ENCODE measurements at regions not wholly inside any gene's neighbourhood (a gene's known extent, or its start where the extent isn't known, plus 50 kb on each side); places are given as distances from the start of the nearest gene placed in this dataset.
"Not testable (repeated sequence)": the region's sequence is repeated elsewhere in the genome, so short reads cannot be mapped to it uniquely, and the experiment has no call there.

DNA sequence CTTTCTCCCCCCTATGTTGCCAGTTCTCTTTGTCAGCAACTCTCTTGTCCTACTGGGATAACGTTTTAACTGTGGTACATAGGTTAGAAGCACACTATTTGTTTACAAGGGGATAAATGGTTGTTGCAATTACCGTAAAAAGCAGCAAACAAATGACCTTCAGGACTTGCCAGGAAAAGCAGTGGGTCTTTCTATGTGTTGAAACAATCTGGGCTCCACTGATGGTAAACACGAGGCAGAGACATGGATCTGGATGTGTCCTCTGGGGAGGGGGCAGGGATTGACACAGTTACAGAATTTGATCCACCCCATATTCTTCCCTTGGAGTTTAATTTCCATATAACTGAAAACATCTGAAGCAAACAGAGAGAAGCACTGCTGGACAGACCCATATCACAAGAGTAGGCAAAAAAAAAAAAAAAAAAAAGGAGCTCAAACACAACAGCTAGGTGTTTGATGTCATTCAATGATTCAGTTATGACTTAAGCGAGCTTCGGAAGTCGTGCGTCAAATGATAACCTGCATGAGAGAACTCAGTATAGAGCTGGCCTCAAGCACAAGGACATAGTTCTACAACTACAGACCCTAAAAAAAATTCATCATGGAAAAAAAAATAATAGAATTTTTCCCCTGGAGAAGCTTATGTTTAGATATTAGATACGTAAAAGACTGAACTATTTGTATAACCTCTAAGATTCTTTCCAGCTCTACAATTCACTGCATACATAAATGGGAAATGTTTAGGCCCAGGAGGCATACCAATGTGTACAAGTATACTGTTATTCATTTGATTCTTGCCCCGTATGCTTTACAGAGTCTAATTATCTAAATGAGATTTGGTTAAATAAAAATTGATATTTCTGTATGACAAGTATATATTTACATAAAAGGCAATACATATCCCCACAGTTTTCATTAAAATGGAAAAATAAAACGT lies 127.7 kb downstream of the ALDH8A1 start:
- DNase-seq = no peak

DNA sequence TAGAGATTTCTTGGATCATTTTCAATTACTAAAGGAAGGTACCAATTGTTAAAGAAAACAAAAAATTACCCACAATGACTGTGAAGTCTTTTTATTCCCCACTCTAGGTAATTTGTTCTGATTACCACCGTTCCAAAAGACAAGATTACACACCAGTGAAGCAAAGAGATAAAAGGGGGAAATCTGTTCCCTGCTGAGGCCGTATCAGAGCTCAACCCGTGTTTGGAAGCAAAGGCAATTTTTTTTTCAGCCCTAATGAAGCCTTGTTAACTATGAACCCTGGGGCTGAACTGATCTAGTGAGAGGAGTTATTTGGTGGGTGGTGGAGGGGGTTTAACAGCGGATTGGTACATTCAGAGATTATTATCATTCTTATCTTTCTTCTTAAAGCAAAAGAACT lies 128.5 kb downstream of the ALDH8A1 start:
- no peak for DNase-seq

DNA sequence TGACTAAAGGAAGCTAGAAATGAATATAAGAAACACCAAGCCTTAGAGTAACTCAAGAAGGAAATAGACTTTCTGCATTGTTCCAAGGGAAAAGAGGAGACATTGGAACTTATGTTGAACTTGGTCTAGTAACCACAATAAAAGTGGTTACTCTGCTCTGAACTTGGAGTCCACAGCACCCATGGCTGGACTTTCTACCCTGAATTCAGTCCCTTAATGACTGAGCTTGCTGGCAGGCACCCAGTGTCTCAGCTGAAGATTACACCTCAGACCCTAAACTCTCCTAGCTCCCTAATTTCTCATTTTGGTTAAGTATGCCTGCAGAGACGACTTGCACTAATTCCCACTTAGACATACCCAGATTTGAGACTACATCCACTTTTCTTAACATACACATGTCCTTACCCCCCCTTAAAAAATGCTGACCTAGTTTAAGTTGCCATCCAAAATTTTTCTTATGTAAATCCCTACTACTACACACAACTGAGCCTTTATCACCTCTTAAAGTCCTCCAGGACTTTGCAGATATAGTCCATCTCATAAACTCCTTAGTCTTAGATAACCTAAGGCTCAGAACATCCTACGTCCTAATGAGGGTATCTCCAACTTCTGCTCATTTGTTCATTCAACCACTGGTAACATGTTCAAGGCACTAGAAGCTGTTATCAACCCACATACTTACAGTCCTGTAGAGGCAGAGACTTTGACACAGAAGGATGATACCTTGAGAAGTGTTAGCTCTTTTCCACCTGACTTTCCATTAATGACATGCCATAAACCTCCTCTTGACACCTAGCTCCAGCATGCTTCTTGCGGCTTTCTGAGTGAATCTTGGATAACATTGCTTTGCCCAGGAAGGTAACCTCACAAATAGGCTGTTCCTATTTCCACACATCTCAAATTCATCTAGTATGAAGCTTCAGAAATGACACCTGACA lies 129.8 kb downstream of the ALDH8A1 start:
- DNase-seq = no peak

DNA sequence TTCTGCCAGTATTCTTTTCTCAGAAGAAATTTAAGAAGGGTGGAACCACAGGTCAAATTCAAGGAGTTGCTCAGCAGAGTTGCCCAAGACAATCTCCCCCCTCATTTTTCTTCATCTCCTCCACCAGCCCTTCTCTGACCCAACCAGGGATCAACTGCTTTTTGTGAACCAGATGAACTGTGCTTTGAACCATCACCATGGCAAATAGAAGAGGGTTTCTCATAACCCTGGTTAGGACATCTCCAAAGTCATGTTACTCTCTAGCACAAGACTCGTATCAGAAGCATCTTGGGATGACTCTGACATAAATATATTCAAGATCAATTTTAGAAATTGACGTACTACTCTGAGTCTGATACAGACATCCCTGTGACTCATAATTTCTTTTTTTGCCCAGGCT lies 130.7 kb downstream of the ALDH8A1 start:
- no peak for DNase-seq

DNA sequence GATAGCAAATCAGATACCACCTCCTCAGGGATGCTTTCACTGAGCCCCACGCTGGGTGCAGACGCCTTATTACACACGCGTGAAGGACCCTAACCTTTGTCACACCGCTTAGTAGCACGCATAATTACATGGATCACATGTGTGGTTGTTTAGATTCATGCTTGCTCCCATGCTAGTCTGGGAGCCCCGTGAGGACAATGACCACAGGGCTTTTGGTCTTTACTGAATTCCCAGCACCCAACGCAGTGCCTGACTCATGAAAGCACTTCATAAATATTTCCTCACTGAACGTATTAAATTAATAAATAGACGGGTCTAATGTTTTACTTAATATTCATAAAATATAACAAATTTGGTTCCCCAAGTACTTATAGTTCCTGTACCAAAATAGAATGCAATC lies 132.5 kb downstream of the ALDH8A1 start:
- DNase-seq = no peak

DNA sequence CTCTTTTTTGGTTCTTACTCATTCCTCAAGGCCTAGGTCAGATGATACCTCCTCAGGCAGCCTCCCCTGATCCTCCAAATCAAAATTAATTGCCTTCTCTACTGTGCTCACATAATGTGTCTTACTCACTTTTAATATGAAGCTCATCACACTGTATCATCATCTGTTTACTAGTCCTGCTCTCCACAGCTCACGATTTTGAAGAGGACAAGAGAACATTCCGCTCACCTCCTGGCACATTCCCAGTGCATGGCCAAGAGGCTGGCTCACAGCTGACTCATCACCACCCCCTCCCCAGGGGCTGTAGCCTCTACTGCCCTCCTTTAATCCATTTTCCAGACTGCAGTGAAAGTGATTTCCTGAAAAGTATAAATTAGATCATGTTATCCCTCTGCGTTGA lies 133.1 kb downstream of the ALDH8A1 start:
- no peak for DNase-seq

DNA sequence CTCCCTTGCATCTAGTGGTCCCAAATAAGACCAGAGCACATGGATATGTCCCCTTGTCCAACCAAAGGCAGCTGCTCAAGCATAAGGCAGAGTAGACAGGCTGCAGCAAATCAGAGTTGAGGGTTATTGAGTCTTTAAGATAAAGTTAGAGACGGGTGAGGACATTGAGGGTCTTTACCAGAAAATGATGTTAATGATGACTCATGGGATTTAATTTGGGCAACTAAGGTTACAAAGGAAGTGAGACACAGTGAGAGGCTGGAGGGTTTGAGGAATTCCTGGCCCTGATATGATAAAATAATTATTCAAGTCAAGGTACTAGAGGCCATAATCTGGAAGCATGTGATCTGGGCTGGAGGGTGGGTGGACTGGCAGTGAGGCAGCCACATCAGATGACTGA lies 133.6 kb downstream of the ALDH8A1 start:
- no peak for DNase-seq

DNA sequence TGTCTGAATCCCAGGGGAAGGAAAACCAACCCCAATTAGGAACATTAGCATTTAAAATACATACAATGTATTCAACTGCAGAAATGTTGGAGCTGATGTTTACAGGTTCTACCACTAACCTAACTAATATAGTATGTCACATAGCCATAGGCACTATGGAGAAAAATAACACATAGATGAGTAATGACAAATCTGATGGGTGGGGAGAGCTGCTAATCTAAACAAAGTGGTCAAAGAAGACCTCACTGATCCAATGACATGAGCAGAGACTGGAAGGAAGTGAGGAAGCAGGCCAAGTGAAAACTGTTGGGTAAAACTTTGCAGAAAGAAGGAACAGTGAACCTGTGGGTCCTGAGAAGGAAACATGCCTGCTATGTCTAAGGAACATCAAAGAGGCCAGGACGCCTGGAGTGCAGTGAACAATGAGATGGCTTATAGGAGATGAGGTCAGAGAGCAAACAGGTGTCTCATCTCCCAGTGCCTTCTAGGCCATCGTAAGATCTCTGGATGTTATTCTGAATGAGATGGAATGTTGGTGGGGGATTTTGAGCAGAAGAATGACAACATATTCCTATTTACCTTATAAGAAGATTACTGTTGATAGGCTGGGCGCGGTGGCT lies 135.7 kb downstream of the ALDH8A1 start:
- no peak for DNase-seq

DNA sequence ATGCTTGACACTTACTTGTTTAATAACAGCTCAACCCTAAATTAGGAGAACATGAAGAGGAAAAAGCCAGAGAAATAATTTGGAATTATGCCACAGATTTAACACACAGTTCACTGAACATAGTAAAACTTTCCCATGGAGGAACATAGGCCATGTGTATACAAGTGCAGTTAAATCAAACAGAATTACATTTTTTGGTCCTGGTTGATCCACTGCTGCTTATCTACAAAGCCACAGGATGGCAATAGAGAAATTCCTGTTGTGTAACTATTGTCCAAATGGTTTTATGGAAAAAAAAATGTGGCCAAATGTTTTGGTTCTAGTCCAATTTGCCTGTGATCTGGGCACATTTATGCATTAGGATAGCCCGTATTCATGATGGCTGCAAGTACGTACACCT lies 136.8 kb downstream of the ALDH8A1 start:
- no peak for DNase-seq

DNA sequence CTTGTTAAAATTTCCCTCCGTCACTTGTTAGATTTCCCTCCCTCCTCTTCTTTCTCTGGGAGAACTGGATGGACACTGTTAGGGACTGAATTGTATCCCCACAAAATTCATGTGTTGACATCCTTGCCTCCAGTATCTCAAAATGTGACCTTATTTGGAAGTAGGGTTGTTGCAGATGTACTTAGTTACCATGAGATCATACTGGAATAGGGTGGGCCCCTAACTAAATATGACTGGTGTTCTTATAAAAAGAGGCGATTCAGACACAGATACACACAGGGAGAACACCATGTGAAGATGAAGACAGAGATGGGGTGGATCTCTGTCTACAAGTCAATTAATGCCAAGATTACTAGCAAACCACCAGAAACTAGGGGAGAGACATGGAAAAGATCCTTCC lies 139.5 kb downstream of the ALDH8A1 start:
- no peak for DNase-seq

DNA sequence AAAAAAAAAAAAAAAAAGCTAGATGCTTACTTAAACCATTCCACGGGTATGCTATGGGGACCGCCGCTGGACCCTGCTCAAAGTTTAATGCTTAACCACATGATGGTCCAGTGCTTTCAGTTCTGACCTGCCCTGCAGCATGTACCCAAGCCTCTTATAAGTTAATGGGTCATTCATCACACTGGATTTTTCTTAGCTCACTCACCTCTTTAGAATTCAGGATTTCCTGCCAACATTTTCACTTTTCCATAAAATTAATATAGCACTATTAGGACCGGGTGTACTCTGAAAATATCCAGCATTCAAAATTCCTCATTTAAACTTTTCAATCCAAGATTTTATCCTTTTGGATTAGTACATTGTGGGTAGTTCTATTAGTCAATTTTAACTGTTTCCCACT lies 140.8 kb downstream of the ALDH8A1 start:
- DNase-seq = no peak

DNA sequence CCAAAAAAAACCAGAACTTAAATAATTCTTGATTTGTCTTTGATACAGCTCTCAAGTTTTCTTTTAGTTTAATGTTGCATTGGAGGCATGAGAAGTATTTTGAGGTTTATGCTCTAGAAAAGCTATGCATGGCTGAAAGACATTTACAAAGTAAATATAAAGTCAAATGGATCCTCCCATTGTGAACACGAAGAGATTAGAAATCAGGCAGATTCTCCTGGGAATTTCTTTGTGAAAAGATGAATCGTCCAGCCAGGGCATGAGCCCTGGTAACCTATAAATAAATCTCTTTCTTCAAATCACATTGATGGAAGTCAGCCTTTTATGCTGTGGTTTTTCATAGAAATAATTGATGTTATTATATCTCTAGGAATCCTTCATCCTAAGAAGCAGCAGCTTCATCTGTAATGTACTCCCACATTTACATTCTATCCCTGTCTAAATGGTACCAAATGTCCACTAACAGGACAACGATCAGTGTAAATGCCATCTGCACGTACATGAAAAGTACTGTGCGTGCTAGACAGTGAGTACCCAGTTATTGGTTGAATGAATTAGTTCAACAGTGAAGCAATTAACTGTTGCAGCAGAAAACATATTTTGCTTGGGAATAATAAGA lies 143.6 kb downstream of the ALDH8A1 start:
- no peak for DNase-seq

DNA sequence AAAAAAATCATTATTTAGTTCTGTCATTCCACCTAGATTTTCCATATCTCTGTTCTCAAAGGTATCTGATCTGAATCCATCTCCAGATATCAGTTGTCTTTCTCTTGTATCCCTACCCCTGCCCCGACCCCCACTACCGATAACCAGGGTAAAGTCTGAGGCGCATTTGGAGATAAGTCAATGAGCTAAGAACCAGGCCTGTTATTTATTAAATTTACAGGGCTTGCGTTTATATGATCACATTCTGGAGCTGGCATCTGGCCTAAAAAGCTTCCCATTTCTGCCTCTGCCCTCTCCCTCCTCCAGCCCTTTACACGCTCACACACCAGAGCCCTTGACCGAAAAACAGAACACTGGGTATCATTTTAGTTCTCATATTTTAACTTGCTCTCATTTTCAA lies 144.7 kb downstream of the ALDH8A1 start:
- no peak for DNase-seq

DNA sequence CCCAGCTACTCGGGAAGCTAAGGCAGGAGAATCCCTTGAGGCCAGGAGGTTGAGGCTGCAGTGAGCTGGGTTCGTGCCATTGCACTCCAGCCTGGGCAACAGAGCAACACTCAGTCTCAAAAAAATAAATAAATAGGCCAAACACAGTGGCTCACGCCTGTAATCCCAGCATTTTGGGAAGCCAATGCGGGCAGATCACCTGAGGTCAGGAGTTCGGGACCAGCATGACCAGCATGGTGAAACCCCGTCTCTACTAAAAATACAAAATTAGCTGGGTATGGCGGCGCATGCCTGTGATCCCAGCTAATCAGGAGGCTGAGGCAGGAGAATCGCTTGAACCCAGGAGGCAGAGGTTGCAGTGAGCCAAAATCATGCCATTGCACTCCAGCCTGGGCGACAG lies 145.6 kb downstream of the ALDH8A1 start:
- not testable (repeated sequence) for DNase-seq

DNA sequence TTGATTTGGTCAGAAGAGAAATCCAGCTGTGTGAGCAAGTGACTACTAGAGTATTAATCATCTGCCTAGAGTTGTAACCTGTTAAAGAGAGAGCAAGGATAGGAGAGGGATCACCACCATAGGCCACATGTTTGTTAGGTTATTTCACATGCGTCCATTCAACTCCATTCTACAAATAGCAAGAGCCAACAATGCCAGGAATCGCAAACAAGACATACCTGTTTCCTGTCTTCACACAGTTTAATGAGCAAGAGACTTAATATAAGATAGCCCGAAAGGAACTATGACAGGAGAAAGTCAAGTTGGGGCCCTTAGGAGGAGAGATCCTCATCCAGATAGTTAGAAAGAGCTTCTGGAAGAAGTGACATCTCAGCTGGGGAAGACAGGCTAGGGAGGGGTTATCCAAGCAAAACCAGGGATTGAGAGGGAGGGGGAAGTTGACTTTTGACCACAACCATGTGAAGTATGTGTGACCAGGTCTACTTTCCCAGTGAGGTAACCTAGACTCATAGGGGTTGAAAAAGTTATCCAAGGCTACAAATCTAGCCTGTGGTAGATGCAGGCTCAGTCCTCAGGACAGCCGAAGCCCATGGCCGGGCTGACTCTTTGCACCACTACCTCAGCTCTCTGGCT lies 147.4 kb downstream of the ALDH8A1 start:
- DNase-seq = no peak

DNA sequence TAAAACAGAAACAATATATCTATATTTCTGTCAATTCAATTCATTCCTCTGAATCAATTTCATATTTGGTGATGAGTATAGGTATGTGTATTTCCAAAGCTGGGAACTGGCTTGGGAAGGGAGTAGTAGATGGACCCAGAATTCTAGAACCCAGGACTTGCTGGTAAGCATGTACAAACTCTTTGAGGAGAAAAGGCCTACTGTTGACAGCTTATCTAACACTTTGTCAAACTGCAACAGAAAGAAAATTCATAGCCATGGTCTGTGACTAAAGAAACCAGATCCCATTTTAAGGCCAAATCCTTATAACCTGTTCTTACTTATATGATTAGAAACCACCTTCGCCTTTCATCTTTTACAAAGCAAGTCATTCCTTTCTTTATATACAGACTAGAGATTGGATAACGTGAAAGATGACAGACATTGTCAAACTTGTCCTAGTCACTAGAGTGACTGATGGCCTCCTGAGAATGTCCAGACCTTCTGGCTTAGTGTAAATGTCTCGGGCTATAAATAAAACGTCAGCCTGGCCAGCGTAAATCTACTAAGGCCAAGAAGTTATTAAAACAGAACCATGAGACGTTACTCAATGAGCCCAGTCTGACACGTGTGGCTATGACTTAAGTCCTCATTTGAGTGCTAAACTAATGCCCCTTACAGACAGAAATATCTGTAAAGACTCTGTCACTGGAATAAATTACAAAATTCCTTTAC lies 152.3 kb downstream of the ALDH8A1 start:
- DNase-seq = no peak

DNA sequence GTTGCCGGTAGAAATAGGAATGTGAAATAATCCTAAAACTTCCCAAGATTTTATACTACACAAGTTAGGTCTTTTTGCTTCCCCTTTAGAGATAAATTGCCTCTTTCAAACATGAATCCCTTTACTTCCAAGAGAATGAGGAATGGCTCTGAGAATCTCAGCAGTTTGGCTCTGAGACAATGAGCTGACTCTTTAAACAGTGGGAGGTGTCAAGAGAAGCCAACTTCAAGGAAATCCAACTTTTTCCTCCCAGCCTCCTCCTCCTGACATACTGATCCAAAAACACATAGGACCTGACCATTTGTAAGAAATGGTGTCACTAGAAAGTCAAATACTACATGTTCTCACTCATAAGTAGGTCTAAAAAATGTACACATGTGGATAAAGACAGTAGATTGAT lies 154.2 kb downstream of the ALDH8A1 start:
- no peak for DNase-seq

DNA sequence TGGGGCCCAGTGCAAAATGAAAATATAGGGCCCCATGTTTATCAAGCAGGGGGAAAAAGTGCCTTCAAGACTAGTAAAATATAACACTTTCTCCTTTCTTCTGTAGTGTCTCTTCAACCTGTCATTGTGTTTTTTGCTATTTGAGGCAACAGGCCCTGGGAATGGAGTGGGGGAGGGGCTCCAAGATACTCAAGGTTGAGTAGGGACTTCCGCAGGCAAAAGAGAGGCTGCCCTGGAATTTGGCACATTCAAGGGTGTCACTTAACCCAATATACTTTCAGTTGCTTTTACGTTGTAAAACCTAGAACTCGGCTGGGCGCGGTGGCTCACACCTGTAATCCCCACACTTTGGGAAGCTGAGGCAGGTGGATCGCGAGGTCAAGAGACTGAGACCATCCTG lies 154.9 kb downstream of the ALDH8A1 start:
- no peak for DNase-seq

DNA sequence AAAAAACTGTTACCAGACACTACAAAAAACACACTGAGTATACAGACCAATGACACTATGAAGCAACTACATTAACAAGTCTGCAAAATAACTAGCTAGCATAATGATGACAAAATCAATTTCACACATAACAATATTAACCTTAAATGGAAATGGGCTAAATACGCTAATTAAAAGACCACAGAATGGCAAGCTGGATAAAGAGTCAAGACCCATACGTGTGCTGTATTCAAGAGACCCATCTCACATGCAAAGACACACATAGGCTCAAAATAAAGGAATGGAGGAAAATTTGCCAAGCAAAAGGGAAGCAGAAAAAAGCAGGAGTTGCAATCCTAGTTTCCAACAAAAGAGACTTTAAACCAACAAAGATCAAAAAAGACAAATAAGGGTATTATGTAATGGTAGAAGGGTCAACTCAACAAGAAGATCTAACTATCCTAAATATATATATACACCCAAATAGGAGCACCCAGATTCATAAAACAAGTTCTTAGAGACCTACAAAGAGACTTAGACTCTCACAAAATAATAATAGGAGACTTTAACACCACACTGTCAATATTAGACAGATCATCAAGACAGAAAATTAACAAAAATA lies 158.6 kb downstream of the ALDH8A1 start:
- not testable (repeated sequence) for DNase-seq

DNA sequence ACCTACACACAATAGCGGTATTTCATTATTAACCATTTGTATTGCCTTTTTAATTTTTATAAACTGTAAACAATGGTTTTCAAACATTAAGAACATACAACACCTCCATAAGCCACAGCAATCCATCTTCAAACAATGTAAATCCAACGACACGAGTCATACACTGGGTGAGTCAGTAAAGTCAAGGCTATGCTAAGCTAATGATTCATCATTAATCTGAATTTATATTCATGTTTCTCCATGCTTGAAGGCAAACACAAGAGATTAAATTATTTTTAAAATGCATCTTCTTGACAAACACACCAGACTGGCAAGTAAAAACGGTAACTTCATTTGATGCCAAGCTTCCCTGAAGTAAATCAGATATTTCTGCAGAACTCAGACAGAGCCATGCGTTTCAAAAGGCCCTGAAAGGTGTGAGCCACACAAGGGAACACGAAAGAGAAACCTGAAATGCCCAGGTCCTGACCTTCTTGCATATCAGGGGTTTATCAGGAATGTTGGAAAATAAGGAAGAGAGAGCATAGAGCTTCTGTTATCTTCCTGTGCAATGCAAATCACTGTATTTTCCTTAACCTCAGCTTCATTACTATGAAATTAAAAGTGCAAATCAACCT lies 162.5 kb downstream of the ALDH8A1 start:
- DNase-seq = no peak

DNA sequence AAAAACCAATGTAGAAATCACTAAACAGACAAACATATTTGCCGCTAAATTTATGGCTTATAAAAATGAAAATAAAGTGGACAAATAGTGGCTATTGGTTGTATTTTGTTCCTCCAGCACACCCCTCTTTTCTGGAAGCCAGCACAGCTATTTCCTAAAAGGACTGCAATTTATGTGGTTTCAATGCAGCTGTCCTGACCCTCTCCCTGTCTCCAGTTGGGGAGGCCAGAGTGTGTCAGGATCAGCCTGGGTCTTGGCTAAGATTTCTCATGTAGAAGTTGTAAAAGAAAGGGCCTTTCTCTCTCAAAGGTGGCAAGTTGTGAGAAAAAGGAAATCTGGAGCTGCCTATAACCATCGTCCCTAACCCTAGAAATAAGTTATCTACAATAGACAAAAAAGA lies 165.6 kb downstream of the ALDH8A1 start:
- DNase-seq = no peak
